HG02623 (cell line): ENCODE measurements at regions not wholly inside any gene's neighbourhood (a gene's known extent, or its start where the extent isn't known, plus 50 kb on each side); places are given as distances from the start of the nearest gene placed in this dataset.

Experiments
- ATAC-seq: cut with Tn5 transposase; IDR thresholded peaks from one replicate; pipeline ENCODE4 v1.9.1; 2021; ENCODE audit warnings: moderate library complexity; ENCODE audit not compliant: unreplicated experiment

DNA sequence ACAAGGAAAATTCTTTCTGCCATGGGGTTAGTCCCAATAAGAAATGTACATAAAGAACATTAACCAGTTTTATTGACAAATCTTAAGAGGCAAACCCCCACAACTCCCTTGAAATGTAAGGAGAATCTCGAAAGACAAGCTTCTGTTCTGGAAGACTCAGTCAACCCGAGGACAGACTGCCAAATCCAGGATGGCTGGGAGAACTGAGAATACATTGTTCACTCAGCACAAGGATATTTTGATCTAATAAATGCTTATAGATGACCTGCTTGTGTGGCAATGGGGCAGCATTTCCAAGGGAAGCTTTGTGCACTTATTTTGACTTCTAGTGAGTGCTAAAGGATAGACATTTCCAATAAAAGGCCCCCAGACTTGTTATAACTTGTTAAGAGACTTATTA, 280.4 kb downstream of the DHX15 start:
- no peak for ATAC-seq

DNA sequence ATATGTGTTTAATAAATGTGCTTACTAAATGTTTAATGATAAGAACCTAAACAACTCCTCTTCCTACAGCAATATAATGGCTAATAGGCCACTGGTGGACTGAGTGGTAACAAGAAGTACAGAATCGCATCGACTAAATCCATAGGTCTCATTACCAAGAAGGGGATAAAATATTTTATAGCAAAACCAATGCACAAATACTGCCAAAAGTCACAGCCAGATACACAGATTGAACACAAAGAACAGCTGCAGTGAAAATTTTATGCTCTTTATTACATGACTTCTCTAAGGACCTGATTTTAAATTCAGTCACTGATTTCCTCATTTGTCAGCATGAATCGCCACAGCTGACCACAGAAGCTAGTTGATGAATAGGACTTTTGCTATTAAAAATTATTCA, 285.4 kb downstream of the DHX15 start:
- no peak for ATAC-seq

DNA sequence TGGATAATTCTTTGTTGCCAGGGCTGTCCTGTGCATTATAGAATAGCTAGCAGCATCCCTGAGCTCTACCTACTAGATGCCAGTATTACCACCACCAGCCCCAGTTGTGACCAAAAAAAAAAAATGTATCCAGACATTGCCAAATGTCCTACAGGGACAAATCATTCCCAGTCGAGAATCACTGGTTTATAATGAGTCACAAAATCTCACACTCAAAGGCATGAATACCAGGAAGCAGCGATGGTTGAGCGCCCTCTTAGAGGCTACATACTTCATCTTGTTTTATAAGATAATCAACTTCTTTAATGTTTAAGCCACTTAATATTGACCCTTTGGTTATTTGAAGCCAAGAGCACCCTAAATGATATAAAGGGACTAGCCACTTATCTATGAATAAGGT, 297.3 kb downstream of the DHX15 start:
- ATAC-seq: no peak

DNA sequence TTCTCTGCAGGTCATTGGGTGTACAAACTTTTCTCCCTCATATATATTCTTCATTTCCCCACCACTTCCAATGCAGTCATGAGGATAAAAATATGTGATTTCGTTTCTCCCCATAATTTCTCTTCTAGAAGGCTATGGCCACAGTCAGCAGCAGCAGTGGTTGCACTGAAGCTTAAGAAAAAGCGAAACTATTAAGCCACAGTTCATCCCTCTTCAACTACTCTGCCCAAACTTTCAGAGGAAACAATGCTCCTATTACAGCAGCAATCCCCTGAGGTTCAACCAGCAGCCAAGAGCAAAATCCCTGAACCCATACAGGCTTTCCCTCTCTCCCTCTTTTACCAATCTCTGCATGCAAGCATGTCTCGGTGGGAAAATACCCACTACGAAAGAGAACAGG, 298.6 kb downstream of the DHX15 start:
- ATAC-seq: no peak

DNA sequence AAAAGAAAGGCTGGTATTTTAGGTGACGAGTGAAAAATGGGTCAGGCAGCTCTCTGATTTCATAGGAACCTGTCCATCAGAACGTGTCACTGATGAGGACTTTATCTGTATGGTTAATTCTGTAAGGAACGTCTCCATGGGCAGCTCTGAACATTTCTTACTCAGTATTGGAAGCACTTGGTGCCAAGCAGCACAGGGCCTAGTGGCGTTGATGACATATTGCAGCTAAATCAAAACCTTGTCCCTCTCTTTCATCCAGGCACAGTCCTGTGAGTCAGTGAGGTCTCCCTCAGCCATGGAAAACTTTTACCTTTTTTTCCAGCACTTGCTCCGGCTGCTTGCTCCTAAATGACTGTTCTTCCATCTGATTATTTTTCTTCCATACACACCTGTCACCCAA, 301.9 kb downstream of the DHX15 start:
- ATAC-seq: no peak

DNA sequence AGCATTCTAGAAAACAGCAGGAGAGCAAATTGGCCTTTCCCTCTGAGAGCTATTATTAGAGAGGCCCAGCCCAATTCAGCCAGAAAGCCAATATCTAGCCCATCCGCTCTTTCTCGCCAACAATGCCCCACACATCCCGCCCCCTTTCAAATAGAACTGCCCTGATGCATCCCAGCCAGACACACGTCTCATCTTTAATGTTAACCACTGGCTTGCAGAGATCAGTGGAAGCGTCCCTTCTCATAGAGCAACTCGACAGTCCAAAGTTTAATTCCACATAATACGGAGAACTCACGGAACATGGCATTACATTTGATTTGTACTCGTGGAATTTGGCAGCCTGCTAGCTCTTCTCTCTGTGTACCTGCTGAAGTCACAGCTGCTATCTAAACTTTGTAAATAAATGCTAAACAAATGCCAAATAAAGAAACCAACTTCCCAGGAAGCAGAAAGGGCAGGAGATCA, 304.4 kb downstream of the DHX15 start:
- no peak for ATAC-seq

DNA sequence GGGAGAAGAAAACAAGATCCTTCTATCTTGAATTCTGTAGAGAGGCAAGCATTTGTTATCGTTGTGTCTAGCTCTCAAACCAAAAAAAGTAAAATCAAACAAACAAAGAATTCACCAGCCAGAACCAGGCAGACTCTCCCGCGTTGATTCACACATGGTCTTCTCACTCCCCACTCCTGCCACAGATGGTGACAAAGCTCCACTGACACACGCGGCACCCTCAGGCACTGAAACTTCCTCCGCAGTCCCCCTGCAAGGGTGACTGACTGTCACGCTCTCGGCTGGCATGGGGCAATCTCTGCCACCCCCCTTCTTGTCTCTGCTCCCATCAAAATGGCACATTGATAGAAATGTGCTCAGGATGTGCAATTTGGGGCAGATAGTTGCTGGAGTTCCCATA, 304.9 kb downstream of the DHX15 start:
- no peak for ATAC-seq

DNA sequence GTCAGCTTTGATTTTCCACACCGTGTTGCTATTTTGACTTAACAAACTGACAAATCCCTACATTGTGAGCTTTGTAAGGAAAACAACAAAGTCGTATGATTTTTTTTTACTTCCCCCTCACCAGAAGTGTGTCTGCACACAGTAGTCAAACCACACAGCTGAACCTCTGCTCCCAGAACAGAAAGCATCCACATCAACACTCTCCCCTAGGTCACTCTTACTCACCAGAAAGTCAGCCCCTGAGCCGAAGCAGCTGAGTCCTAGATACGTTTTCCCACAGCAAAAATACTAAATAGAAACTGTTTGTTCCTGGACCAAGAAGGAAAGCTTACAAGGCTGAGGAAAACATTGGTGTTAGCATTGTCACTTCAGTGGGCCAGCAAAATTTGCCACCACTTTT, 305.7 kb downstream of the DHX15 start:
- ATAC-seq: no peak

DNA sequence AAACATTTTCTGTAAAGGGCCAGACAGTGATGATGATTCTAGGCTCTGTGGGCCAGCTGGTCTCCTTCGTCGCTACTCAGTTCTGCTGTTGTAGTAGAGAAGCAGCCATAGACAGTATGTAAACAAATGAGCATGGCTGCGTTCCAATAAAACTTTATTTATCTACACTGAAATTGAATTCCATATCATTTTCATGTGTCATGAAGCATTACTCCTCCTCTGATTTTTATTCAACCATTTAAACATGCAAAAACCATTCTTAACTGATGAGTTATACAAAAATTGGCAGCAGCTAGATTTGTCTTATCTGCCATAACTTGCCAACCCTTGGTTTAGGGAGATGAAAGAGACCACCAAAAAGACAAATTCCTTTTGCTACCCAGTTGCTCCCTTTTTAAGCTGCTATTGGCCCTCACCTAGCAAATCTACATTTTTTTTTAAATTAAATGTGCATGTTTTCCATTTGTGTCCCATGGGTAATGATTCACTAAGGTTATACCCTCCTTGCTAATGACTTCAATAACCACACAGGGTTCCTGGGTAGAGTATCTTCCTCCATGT, 309.9 kb downstream of the DHX15 start:
- ATAC-seq: no peak

DNA sequence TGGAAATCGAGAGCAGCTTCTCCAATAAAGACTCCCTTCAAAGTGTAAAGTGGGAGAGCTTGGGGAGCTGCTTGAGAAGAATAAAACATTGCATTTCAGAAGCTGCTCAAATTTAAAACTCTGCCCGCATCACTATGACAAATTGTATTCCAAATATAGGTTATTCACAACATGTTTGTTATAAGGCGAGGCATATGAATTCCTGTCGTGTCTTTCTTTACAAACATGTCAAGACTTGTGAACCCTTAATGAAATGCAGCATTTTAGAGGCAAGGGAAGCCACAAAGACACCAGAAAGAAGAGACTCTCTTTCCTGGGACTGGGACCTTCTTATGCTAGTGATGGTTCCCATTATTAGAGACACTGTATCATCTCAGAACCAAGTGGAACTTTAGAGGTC, 311.2 kb downstream of the DHX15 start:
- ATAC-seq: no peak

DNA sequence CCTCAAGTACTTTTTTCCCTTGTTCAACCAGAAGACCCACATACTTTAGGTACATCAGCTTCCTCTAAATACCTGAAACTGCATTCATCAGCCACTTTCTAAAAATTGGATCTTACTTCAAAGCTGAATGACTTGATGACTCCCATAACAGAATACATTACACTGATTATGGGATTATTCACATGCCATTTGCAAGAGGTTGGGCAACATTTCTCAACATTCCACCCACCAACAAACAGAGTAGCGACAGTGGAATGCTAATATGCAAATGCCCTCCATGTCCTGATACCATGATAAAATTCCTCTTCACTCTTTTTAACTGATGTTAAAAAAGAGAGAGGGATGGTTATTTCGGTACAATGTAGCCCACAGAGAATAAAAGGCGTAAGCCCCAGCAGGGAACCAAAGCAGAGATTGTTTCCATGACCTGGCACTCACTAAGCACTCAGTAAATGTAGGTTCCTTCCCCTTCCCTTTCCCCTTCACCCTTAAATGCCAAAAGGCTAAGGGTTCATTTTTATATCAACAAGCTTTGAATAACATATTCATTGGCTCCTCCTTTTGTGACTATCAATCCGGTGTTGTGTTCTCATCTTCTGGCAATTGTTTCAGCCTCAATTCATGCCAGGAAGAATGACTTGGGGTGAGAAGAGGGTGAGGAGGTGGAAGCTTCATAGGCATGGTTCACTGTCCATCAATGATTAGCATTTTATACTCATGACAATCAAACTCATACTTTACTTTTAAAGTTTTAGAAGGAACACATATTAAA, 317.2 kb downstream of the DHX15 start:
- ATAC-seq: no peak

DNA sequence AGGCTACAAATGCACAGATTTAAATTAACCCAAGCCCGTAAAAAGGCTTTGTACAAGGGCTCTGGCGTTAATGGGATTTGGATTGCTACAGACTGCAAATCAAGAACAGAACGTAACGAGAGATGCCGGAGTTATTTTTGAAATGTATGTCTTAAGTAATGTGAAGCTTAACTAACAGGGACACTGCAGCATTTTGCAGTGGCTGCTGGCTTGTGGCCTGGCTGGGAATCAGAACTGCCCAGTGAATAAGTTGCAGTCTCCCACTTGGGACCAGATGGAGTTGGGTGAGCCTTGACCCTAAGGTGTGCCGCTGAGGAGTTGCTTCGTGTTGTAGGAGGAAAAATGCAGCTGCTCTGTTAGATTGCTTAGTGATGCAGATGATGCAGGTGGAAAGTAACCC, 318.4 kb downstream of the DHX15 start:
- no peak for ATAC-seq

DNA sequence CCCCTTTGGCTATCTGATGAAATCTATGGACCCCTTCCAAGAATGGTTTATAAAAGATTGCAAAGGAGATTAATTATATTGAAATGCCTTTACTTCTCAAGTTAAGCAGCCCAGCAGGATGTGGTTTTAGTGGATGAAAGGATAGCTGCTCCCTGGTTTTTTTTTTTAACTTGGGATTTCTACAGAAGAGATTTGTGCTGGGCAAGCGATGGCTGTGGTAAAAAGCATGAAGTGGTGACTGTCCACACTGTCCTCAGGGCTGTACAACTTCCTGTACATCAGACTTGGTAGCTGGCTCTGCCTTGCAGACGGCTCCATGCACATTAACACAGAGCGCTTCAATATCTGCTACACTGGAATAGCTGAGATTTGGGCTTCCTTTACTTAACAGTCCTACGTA, 321.7 kb downstream of the DHX15 start:
- no peak for ATAC-seq

DNA sequence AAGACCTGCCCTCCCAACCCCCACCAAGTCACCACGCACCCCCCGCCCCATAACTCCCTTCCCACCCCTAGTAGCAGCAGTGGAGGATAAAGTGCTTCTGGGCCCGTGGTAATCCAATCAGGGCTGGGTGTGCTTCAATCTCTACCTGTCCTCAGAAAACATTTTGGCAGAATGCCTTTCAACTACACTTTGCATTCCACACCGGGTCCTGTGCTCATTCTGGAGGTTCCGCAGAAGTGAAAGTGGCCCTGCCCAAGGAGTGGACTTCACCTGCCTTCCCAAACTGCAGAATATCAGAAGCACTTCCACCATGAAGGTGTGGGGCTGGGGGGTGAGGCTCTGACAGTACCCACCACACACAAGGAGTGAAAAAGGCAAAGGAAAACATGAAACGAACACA, 322.3 kb downstream of the DHX15 start:
- ATAC-seq: no peak

DNA sequence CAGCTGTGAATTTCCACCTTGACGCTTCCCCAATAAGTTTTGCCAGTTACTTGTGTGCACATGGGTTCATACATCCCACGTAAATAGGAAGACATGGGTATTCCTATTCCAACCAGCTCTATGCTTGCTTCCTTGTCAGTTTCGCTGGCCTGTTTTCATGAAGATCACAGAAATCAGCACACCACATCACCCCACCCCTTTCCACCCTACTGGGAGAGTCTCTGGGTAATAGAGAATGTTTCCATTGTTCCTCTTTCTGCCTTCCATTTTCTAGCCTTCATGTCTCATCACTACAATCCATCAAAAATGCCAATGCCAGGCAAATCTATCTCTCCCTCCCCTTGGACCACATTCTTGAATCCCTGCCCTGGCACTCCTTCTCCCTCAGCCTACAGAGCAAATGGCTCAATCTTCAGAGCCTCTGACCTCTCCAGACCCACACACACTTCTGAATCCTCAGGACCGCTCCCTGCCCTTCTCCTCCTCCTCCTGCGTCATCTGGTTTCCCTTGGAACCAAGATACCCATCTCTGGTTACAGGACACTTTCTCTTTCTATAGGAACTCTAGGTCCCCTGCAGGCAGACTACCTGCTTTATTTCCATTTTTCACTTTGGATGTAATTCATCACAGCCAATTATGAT, 323.3 kb downstream of the DHX15 start:
- no peak for ATAC-seq

DNA sequence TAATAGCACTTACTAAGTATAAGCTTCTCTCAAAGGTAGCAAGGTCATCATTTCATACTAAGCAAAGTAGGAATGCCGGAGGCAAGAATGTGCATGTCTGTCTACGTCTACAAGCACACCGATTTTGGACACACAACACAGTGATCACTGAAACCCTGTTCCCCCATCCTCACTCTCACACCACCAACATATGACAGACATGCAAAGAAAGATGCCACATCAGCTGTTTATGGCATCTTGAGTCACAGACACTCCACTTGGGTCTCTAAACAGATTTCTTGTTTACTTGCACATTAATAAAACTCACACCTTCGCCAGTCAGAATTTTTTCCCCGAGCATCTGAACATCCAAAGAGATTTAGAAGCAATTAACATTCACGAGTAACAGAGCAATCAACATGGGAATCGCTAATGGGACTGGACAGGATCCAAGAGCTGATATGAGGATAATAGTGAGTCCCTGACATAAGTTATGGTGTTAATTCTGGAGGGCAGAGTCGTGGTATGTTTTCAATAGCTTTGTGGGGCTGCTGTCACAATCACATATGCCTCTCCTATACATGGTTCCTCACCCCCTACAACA, 324.1 kb downstream of the DHX15 start:
- ATAC-seq: no peak

DNA sequence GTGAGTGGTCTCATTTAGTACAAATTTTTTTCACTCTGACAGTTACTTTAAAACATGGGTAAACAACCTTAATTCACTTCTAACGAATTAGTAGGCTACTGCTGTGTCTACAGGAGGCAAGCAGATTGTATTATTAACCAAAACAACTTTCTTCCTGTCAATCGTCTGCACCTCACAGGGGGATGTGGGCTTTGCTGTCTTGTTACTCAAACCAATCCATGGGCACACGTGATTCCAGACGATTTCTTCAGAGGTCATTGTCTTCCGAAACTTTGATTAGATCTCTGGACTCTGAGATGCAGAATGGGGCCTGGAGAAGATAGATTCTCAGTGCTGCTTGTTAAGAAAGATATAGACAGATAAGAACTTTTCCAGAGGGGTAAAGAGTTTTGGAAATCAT, 327.8 kb downstream of the DHX15 start:
- ATAC-seq: no peak

DNA sequence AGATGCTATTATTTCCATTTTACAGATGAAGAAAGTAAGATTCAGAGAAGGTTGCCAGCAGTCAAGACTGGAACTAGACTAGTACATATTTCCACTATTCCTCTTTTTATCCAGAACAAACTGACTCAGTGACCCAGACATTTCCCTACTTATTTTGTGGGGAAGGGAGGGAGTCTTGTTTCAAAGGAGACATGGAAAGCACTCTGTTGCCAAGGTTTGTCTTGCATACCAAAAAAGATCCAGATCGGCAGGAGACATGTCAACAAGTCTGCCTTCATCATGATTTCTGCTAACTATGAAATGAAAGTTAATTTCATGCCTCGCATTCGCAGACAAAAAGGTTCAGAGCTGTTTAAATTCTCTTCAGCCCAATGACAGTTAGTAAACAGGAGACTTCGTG, 328.3 kb downstream of the DHX15 start:
- no peak for ATAC-seq

DNA sequence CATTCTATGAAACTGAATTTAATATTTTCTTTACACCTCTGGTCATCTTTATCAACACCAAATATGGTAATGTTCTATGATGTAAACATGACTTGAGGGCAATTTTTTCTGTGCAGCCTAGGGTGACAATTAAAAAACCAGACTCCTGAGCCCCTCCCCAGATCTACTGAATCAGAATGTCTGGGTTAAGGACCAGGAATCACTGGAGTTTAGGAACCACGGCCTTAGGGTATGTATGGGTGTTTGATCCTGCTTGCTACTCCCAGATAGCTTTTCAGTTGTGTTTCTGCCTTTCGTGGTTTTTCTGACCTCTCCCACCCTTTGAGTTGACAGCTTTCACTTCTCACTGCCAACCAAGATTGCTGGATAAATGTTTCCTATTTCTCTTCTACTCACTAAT, 332.2 kb downstream of the DHX15 start:
- no peak for ATAC-seq

DNA sequence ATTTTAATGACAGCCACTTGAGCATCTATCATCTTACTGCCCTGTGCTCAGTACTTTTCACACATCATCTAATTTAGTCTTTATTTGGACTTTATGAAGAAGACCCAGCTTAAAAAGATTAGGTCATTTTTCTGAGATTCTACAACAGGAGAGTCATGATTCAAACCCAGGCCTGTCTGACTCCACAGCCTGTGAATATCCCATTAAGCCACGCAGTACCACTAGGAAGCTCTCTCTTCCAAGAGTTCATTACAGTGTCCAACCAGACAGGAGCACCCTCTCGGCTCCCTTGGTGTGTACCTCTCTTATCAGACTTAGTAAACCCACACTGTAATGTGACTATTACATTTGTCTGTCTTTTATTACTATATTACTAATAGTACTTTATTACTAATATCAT, 332.8 kb downstream of the DHX15 start:
- ATAC-seq: no peak

DNA sequence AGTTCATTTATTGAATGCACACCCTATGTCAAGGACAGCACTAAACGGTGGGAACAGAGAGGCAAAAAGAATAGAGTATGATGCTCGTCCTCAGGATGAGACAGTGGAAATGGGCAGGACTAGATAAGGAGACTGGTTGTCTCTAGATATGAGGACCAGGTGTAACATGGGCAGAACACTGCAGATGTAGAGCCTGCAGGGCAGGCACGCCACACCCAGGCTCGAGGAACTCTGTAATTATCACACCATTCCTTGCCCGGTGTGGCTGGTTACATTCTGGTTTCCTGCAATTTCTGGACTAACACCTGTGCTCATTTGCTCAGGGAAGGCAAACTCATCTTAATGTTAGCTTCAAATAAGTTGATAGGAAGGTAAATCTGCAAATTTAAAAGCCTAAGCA, 334.4 kb downstream of the DHX15 start:
- ATAC-seq: no peak
